ENCODE measurements at regions not wholly inside any gene's neighbourhood (a gene's known extent, or its start where the extent isn't known, plus 50 kb on each side); places are given as distances from the start of the nearest gene placed in this dataset.

- TF ChIP-seq, protein P1, sequence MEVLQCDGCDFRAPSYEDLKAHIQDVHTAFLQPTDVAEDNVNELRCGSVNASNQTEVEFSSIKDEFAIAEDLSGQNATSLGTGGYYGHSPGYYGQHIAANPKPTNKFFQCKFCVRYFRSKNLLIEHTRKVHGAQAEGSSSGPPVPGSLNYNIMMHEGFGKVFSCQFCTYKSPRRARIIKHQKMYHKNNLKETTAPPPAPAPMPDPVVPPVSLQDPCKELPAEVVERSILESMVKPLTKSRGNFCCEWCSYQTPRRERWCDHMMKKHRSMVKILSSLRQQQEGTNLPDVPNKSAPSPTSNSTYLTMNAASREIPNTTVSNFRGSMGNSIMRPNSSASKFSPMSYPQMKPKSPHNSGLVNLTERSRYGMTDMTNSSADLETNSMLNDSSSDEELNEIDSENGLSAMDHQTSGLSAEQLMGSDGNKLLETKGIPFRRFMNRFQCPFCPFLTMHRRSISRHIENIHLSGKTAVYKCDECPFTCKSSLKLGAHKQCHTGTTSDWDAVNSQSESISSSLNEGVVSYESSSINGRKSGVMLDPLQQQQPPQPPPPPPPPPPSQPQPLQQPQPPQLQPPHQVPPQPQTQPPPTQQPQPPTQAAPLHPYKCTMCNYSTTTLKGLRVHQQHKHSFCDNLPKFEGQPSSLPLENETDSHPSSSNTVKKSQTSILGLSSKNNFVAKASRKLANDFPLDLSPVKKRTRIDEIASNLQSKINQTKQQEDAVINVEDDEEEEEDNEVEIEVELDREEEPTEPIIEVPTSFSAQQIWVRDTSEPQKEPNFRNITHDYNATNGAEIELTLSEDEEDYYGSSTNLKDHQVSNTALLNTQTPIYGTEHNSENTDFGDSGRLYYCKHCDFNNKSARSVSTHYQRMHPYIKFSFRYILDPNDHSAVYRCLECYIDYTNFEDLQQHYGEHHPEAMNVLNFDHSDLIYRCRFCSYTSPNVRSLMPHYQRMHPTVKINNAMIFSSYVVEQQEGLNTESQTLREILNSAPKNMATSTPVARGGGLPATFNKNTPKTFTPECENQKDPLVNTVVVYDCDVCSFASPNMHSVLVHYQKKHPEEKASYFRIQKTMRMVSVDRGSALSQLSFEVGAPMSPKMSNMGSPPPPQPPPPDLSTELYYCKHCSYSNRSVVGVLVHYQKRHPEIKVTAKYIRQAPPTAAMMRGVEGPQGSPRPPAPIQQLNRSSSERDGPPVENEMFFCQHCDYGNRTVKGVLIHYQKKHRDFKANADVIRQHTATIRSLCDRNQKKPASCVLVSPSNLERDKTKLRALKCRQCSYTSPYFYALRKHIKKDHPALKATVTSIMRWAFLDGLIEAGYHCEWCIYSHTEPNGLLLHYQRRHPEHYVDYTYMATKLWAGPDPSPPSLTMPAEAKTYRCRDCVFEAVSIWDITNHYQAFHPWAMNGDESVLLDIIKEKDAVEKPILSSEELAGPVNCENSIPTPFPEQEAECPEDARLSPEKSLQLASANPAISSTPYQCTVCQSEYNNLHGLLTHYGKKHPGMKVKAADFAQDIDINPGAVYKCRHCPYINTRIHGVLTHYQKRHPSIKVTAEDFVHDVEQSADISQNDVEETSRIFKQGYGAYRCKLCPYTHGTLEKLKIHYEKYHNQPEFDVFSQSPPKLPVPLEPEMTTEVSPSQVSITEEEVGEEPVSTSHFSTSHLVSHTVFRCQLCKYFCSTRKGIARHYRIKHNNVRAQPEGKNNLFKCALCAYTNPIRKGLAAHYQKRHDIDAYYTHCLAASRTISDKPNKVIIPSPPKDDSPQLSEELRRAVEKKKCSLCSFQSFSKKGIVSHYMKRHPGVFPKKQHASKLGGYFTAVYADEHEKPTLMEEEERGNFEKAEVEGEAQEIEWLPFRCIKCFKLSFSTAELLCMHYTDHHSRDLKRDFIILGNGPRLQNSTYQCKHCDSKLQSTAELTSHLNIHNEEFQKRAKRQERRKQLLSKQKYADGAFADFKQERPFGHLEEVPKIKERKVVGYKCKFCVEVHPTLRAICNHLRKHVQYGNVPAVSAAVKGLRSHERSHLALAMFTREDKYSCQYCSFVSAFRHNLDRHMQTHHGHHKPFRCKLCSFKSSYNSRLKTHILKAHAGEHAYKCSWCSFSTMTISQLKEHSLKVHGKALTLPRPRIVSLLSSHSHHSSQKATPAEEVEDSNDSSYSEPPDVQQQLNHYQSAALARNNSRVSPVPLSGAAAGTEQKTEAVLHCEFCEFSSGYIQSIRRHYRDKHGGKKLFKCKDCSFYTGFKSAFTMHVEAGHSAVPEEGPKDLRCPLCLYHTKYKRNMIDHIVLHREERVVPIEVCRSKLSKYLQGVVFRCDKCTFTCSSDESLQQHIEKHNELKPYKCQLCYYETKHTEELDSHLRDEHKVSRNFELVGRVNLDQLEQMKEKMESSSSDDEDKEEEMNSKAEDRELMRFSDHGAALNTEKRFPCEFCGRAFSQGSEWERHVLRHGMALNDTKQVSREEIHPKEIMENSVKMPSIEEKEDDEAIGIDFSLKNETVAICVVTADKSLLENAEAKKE (CRISPR knock-in tag; IDR thresholded peaks at IDR 0.05), result no peak
- TF ChIP-seq EZH2phosphoT487 (IDR thresholded peaks at IDR 0.05; ENCODE audit: unreplicated experiment), result no peak
- no peak for TF ChIP-seq ZNF331 (CRISPR knock-in tag; IDR thresholded peaks at IDR 0.05; ENCODE audit: low read depth)
- TF ChIP-seq CREB1 (CRISPR knock-in tag; IDR thresholded peaks at IDR 0.05; ENCODE audit: low read depth), result no peak
These were observed 249.8 kb upstream of the LYZL1 start (continued) for GRCh38 chr10:29039091-29039490.

DNA sequence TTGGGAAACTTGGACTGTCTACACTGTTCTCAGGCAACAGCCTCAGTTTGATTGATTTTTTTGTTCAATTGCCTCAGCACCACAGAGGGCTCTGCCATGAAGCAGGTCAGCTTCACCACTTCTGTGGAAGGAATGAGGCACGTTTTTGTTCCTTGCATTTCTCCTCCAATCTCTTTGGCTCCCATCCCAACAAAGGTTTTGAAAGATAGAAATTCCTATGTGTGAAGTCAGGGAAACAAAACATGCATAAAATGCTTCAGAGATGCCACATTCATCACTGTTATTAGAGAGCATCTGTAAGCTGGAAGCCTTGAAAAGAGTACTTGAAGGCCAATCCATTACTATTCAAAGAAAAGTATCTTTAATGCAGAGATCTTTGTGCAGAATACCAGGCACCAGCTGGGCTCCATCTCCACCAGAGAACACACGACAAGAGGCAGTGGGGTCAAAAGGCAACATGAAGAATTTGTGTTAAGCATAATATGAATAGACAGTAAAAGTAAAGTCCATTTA, 249.1 kb upstream of the LYZL1 start:
- Histone ChIP-seq H3K9me2 (ENCODE audit: insufficient read depth) (peaks cover 8% of the 10 kb centered on the region), H4K20me1 (replicated peaks; ENCODE audit: insufficient read depth) (no peaks in the 10 kb centered on the region), H3K4me2 (no peak overlapping the region), H2AFZ (no peak overlapping the region), H3K27me3 (ENCODE audit: insufficient read depth) (no peaks in the 10 kb centered on the region), H3F3A (replicated peaks; ENCODE audit: low read depth) (no peaks in the 10 kb centered on the region), H3K4me1 (ENCODE audit: insufficient read depth) (no peaks in the 10 kb centered on the region), H3K79me2 (replicated peaks; ENCODE audit: insufficient read depth) (no peaks in the 10 kb centered on the region), H3K36me3 (ENCODE audit: insufficient read depth) (no peaks in the 10 kb centered on the region), H3K27ac (ENCODE audit: low read depth) (no peak overlapping the region), H3K4me3 (no peak overlapping the region)
- ATAC-seq (no peak), DNase-seq (ENCODE audit: low spot score) (no peak)
- H3K4me1 Mint-ChIP-seq, result no peaks in the 10 kb centered on the region
- no peak overlapping the region for H3K27ac Mint-ChIP-seq
- no peak for TF ChIP-seq POLR2AphosphoS5 (IDR thresholded peaks at IDR 0.05; ENCODE audit: low read depth)
- no peak for TF ChIP-seq EZH2phosphoT487 (IDR thresholded peaks at IDR 0.05; ENCODE audit: unreplicated experiment)
- no peak for TF ChIP-seq ZNF114 (CRISPR knock-in tag; IDR thresholded peaks at IDR 0.05)
- TF ChIP-seq NANOG (IDR thresholded peaks at IDR 0.05; ENCODE audit: borderline replicate concordance), result no peak
- TF ChIP-seq, protein P2, sequence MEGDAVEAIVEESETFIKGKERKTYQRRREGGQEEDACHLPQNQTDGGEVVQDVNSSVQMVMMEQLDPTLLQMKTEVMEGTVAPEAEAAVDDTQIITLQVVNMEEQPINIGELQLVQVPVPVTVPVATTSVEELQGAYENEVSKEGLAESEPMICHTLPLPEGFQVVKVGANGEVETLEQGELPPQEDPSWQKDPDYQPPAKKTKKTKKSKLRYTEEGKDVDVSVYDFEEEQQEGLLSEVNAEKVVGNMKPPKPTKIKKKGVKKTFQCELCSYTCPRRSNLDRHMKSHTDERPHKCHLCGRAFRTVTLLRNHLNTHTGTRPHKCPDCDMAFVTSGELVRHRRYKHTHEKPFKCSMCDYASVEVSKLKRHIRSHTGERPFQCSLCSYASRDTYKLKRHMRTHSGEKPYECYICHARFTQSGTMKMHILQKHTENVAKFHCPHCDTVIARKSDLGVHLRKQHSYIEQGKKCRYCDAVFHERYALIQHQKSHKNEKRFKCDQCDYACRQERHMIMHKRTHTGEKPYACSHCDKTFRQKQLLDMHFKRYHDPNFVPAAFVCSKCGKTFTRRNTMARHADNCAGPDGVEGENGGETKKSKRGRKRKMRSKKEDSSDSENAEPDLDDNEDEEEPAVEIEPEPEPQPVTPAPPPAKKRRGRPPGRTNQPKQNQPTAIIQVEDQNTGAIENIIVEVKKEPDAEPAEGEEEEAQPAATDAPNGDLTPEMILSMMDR (conservative IDR thresholded peaks at IDR 0.05; ENCODE audit: low read depth in 2 of 2), result no peak
- no peak for TF ChIP-seq JUNB (IDR thresholded peaks at IDR 0.05; ENCODE audit: unreplicated experiment)
- no peak for TF ChIP-seq ETS1 (IDR thresholded peaks at IDR 0.05)
- TF ChIP-seq CREB1 (CRISPR knock-in tag; IDR thresholded peaks at IDR 0.05; ENCODE audit: low read depth), result no peak
- no peak overlapping the region for H3K4me3 Mint-ChIP-seq
- H3K9me3 Mint-ChIP-seq, result peaks cover 21% of the 10 kb centered on the region
- peaks cover 4% of the 10 kb centered on the region for H3K27me3 Mint-ChIP-seq (ENCODE audit: insufficient read depth, low read depth, poor library complexity)
- H3K36me3 Mint-ChIP-seq (ENCODE audit: low read depth), result peaks cover 5% of the 10 kb centered on the region

Data from GM23338 (cell line).